ENCODE measurements at regions not wholly inside any gene's neighbourhood (a gene's known extent, or its start where the extent isn't known, plus 50 kb on each side); places are given as distances from the start of the nearest gene placed in this dataset.

DNA sequence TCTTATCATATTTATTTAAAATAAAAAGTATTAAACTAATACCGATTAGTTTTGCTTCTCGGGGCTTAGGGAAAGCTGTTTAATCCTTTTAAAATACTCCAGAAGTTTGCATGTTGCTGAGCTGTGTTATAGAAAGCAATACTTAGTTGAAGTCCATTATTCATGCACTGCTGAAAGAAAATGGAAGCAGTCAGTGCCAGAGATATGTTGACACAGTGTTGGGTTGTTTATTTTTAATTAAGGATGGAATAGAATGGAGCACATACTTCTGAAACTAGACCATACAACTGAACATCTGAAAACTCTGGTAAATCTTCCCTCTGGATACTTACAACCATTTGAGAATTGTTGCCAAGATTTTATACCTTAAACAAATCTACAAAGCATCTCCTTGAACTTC lies 282.7 kb upstream of the CCDC179 start:
- Histone ChIP-seq H3K4me3 (no peak overlapping the region), H3K36me3 (ENCODE audit: low read depth) (no peaks in the 10 kb centered on the region), H3K9me3 (no peaks in the 10 kb centered on the region), H3K4me1 (ENCODE audit: low read depth) (no peaks in the 10 kb centered on the region)
- TF ChIP-seq, protein P1, sequence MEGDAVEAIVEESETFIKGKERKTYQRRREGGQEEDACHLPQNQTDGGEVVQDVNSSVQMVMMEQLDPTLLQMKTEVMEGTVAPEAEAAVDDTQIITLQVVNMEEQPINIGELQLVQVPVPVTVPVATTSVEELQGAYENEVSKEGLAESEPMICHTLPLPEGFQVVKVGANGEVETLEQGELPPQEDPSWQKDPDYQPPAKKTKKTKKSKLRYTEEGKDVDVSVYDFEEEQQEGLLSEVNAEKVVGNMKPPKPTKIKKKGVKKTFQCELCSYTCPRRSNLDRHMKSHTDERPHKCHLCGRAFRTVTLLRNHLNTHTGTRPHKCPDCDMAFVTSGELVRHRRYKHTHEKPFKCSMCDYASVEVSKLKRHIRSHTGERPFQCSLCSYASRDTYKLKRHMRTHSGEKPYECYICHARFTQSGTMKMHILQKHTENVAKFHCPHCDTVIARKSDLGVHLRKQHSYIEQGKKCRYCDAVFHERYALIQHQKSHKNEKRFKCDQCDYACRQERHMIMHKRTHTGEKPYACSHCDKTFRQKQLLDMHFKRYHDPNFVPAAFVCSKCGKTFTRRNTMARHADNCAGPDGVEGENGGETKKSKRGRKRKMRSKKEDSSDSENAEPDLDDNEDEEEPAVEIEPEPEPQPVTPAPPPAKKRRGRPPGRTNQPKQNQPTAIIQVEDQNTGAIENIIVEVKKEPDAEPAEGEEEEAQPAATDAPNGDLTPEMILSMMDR (IDR thresholded peaks at IDR 0.05) = no peak
- intact Hi-C loops (cut with DNase I, micrococcal nuclease) = no loop called here
- DNase-seq (no peak), ATAC-seq (no peak)

DNA sequence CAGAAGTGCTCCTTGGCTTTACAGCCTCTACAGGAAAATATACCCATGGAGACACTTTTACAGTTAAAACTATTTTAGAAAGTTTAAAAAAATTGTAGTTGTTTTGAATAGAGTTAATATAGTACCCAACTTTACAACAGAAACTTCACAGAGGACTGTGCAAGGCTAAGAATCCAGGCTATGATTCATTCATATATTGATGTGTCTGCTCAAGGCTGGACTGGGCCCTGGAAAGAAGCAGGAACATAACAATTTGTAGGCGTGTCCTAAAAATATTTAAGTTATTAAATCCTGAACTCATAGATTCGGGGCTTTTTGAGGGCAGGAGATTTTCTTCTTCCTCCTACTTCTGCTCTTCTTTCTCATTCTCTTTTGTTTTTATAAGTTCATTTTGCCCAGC lies 291.5 kb upstream of the CCDC179 start:
- intact Hi-C loops (cut with DNase I, micrococcal nuclease) = no loop called here
- TF ChIP-seq, protein P1 (IDR thresholded peaks at IDR 0.05) = no peak
- no peaks in the 10 kb centered on the region for H3K4me1 ChIP-seq (ENCODE audit: low read depth)

DNA sequence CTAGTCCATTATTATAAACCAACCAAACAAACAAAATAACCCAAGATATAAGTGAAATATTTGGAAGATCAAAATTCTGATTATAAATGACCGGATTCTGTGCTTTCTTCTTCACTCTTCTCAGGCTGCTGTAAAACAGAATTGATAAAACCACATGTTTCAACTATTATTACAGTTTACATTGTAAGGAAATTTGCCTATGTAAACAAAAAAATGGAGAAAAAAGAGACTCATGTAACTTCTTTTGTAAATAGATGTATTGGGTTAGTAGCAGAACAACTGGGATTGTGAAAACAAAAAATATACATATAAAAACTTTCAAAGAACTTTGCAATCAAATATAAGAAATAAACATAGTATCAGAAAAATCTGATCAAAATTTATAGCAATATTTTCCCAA lies 295.2 kb upstream of the CCDC179 start:
- DNase-seq (no peak), ATAC-seq (no peak)
- Histone ChIP-seq H3K4me3 (no peak overlapping the region), H3K4me1 (ENCODE audit: low read depth) (no peaks in the 10 kb centered on the region), H3K36me3 (ENCODE audit: low read depth) (no peaks in the 10 kb centered on the region), H3K9me3 (no peaks in the 10 kb centered on the region)
- TF ChIP-seq, protein P1 (IDR thresholded peaks at IDR 0.05) = no peak
- intact Hi-C loops (cut with DNase I, micrococcal nuclease) = no loop called here

More for the DNA sequence above, 291.5 kb upstream of the CCDC179 start:
- DNase-seq (no peak), ATAC-seq (no peak)
- Histone ChIP-seq H3K9me3 (no peaks in the 10 kb centered on the region), H3K36me3 (ENCODE audit: low read depth) (no peaks in the 10 kb centered on the region), H3K4me3 (no peak overlapping the region)

DNA sequence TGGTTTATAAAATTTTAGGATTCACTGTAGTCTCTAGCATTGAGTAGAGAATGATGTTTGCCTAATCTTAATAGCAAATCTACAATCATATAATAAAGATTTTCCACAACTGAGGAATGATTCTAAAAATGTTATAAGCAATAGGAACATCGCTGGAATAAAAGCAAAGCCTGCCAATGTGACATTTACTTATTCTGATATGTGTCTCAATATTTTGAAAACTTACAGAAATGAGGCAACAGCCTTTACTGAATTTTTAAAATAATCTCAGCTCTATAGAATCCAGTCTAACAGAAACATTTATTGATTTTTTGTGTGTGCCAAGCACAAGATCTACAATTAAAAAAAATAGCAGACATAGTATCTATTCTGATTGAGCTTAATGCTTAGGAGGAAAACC lies 303.7 kb upstream of the CCDC179 start:
- intact Hi-C loops (cut with DNase I, micrococcal nuclease) = no loop called here
- Histone ChIP-seq H3K36me3 (ENCODE audit: low read depth) (no peaks in the 10 kb centered on the region), H3K9me3 (no peaks in the 10 kb centered on the region), H3K4me3 (no peak overlapping the region), H3K4me1 (ENCODE audit: low read depth) (no peaks in the 10 kb centered on the region)
- ATAC-seq = no peak
- TF ChIP-seq, protein P1 (IDR thresholded peaks at IDR 0.05) = no peak
- DNase-seq = no peak

DNA sequence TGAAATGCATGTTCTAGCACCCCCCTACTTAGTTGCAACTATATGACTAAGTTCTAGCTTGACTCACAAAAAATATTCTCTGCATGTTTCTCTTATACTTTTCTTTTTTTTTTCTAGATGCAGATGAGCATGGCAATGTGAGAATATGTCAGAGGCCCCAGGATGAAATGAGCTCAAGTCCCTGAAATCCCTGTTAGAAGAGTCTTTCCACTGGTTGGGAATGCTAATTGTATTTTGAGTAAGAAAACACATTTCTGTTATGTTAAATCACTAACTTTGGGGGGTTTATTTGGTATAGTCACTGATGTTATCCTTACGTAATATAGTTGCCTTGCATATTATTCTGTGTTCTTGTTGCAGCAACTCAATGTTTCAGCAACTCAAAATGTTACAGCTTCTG lies 306.1 kb upstream of the CCDC179 start:
- ATAC-seq = no peak

More for the DNA sequence above, 306.1 kb upstream of the CCDC179 start:
- no peaks in the 10 kb centered on the region for H3K4me1 ChIP-seq (ENCODE audit: low read depth)
- DNase-seq = no peak
- intact Hi-C loops (cut with DNase I, micrococcal nuclease) = no loop called here
- no peak overlapping the region for H3K4me3 ChIP-seq
- TF ChIP-seq, protein P1 (IDR thresholded peaks at IDR 0.05) = no peak
- no peaks in the 10 kb centered on the region for H3K36me3 ChIP-seq (ENCODE audit: low read depth)
- no peaks in the 10 kb centered on the region for H3K9me3 ChIP-seq
